Smooth muscle cell (in vitro differentiated cells): ENCODE measurements at regions not wholly inside any gene's neighbourhood (a gene's known extent, or its start where the extent isn't known, plus 50 kb on each side); places are given as distances from the start of the nearest gene placed in this dataset.

ENCODE experiments used
- DNase-seq: peaks from one replicate; lab custom pipeline; 2025; ENCODE audit not compliant: unreplicated experiment; lab: John Stamatoyannopoulos, UW
- H2AFZ ChIP-seq: fragments of 200-600 bp; sonication (generic); 2 replicates; pipeline ENCODE4 v1.6.0; 2016; ENCODE audit warnings: antibody characterized with exemption, low read depth, mild to moderate bottlenecking
- H3F3A ChIP-seq: fragments of 200-600 bp; sonication (generic); 2 replicates; pipeline ENCODE4 v1.6.0; 2017; ENCODE audit warnings: antibody characterized with exemption, low read depth
- H3K27ac ChIP-seq: fragments of 200-600 bp; sonication (generic); 2 replicates; pipeline ENCODE4 v1.5.1; 2016; ENCODE audit warnings: low read depth, mild to moderate bottlenecking
- H3K27me3 ChIP-seq: fragments of 200-600 bp; sonication (generic); 2 replicates; pipeline ENCODE4 v1.6.1; 2016; ENCODE audit warnings: low read depth, mild to moderate bottlenecking
- H3K36me3 ChIP-seq: fragments of 200-600 bp; sonication (generic); 2 replicates; pipeline ENCODE4 v1.5.1; 2016; ENCODE audit warnings: low read depth
- H3K4me1 ChIP-seq: fragments of 200-600 bp; sonication (generic); 2 replicates; pipeline ENCODE4 v1.5.1; 2016; ENCODE audit warnings: low read depth
- H3K4me2 ChIP-seq: fragments of 200-600 bp; sonication (generic); 2 replicates; pipeline ENCODE4 v1.6.0; 2016; ENCODE audit warnings: mild to moderate bottlenecking
- H3K4me3 ChIP-seq: fragments of 200-600 bp; sonication (generic); 2 replicates; pipeline ENCODE4 v1.5.1; 2016; ENCODE audit warnings: mild to moderate bottlenecking
- H3K79me2 ChIP-seq: fragments of 200-600 bp; sonication (generic); 2 replicates; pipeline ENCODE4 v1.6.0; 2016; ENCODE audit warnings: low read depth, mild to moderate bottlenecking
- H3K9ac ChIP-seq: fragments of 200-600 bp; sonication (generic); 2 replicates; pipeline ENCODE4 v1.6.0; 2016; ENCODE audit warnings: low read depth
- H3K9me3 ChIP-seq: fragments of 200-600 bp; sonication (generic); replicated peaks from 2 replicates; pipeline ENCODE4 v1.5.1; 2016; ENCODE audit warnings: low read depth
- H4K20me1 ChIP-seq: fragments of 200-600 bp; sonication (generic); 2 replicates; pipeline ENCODE4 v1.6.0; 2016; ENCODE audit warnings: low read depth
- WGBS: methylation state at CpG from one replicate; pipeline ENCODE4 v1.1.7; 2016; ENCODE audit warnings: low lambda C conversion rate; 5-methylcytosine and 5-hydroxymethylcytosine counted together
- TF ChIP-seq, protein P1 (sequence below): fragments of 200-600 bp; sonication (generic); IDR thresholded peaks from 2 replicates; pipeline ENCODE4 v1.5.1; 2017; ENCODE audit warnings: borderline replicate concordance, mild to moderate bottlenecking, antibody characterized with exemption; ENCODE audit not compliant: insufficient read depth, poor library complexity, severe bottlenecking

DNA sequence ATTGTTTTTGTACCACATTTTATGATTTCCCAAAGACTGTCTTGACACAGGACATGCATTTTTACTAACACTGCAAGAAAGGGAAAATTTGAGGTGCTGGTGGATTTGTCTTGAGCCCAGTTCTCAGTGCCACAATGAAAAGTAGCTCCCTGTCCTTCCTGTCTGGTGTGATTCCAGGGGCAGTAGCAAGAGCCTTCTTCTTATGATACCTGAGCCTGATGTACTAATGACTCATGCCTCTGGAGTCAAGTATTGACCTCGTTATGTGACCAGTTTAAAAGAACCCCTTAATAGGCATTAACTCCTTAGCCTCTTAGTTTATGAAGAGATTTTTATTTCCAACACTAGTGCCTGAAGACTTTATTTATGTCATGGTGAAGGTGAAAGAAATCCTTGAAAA is 728.6 kb downstream of the SLC4A3 start:
- H2AFZ ChIP-seq = no peak overlapping the region
- no peak overlapping the region for H3K4me3 ChIP-seq
- H3K27me3 ChIP-seq = no peaks in the 10 kb centered on the region
- H3K36me3 ChIP-seq = no peaks in the 10 kb centered on the region
- H3K4me2 ChIP-seq = no peak overlapping the region
- TF ChIP-seq, protein P1, sequence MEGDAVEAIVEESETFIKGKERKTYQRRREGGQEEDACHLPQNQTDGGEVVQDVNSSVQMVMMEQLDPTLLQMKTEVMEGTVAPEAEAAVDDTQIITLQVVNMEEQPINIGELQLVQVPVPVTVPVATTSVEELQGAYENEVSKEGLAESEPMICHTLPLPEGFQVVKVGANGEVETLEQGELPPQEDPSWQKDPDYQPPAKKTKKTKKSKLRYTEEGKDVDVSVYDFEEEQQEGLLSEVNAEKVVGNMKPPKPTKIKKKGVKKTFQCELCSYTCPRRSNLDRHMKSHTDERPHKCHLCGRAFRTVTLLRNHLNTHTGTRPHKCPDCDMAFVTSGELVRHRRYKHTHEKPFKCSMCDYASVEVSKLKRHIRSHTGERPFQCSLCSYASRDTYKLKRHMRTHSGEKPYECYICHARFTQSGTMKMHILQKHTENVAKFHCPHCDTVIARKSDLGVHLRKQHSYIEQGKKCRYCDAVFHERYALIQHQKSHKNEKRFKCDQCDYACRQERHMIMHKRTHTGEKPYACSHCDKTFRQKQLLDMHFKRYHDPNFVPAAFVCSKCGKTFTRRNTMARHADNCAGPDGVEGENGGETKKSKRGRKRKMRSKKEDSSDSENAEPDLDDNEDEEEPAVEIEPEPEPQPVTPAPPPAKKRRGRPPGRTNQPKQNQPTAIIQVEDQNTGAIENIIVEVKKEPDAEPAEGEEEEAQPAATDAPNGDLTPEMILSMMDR = no peak
- no peaks in the 10 kb centered on the region for H3F3A ChIP-seq
- H3K79me2 ChIP-seq = no peaks in the 10 kb centered on the region
- no peak overlapping the region for H3K27ac ChIP-seq
- 42% methylated on average over 1 of the region's 1 CpG for WGBS
- no peaks in the 10 kb centered on the region for H3K9me3 ChIP-seq
- no peaks in the 10 kb centered on the region for H4K20me1 ChIP-seq
- H3K4me1 ChIP-seq = no peaks in the 10 kb centered on the region
- no peak overlapping the region for H3K9ac ChIP-seq
- no peak for DNase-seq

GRCh38 chr2:220365023-220365422 is 737.6 kb downstream of the SLC4A3 start:
- Histone ChIP-seq H2AFZ (no peak overlapping the region), H3K79me2 (no peaks in the 10 kb centered on the region), H3K4me1 (no peaks in the 10 kb centered on the region), H3K36me3 (no peaks in the 10 kb centered on the region), H4K20me1 (no peaks in the 10 kb centered on the region), H3K9ac (no peak overlapping the region), H3K9me3 (no peaks in the 10 kb centered on the region), H3K27me3 (no peaks in the 10 kb centered on the region), H3F3A (no peaks in the 10 kb centered on the region), H3K4me3 (no peak overlapping the region), H3K4me2 (no peak overlapping the region), H3K27ac (no peak overlapping the region)
- 76% methylated on average over 2 of the region's 2 CpGs for WGBS
- TF ChIP-seq, protein P1 = no peak
- no peak for DNase-seq

DNA sequence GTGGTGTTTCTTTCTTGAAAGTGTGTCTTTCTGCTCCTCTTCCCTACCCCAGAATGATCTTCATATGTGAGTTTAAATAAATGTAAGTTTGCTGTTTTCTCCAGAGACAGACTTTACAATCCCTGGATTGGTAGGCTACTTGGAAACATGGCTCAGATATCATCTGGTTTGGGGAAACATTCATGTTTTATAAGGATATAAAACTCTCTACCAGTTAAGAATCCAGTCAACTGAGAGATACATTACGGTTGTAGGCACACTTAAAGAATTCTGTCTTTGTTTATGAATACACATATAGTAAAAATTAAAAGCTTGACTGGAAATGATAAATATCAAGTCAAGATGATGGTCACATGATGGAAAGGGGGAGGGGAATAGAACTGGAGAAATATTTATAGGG is 739.3 kb downstream of the SLC4A3 start:
- 88% methylated on average over 1 of the region's 1 CpG for WGBS
- Histone ChIP-seq H3K9me3 (no peaks in the 10 kb centered on the region), H3K4me2 (no peak overlapping the region), H4K20me1 (no peaks in the 10 kb centered on the region), H3K4me1 (no peaks in the 10 kb centered on the region), H3F3A (no peaks in the 10 kb centered on the region), H3K4me3 (no peak overlapping the region), H3K9ac (no peak overlapping the region), H3K79me2 (no peaks in the 10 kb centered on the region), H3K27ac (no peak overlapping the region), H2AFZ (no peak overlapping the region), H3K36me3 (no peaks in the 10 kb centered on the region), H3K27me3 (no peaks in the 10 kb centered on the region)
- no peak for DNase-seq
- TF ChIP-seq, protein P1 = no peak

DNA sequence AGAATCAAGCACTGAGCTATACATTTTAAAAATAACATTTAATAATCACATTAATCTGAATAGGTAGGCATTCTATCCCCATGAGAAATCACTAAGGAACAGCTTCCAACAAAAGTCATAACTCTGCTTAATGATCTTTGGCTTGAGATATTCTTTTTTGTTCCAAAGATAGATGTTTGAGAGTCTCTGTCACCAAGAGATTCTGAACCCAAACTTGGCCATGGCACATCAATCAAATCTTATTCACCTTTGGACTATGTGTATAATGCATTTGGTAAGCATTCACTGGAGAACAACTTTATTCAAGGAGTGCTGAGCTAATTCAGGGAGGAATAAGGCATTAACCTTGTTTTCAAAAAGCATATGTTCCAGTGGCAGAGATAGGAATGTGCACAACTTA is 743.3 kb downstream of the SLC4A3 start:
- no peak for DNase-seq
- TF ChIP-seq, protein P1 = no peak
- no peaks in the 10 kb centered on the region for H3K9me3 ChIP-seq

More for the DNA sequence above, 743.3 kb downstream of the SLC4A3 start:
- no peaks in the 10 kb centered on the region for H3K4me1 ChIP-seq
- no peaks in the 10 kb centered on the region for H3F3A ChIP-seq
- no peaks in the 10 kb centered on the region for H3K27me3 ChIP-seq
- no peak overlapping the region for H2AFZ ChIP-seq
- no peak overlapping the region for H3K4me3 ChIP-seq
- H3K27ac ChIP-seq = no peak overlapping the region
- H3K79me2 ChIP-seq = no peaks in the 10 kb centered on the region
- no peaks in the 10 kb centered on the region for H4K20me1 ChIP-seq
- no peak overlapping the region for H3K9ac ChIP-seq
- no peak overlapping the region for H3K4me2 ChIP-seq
- no peaks in the 10 kb centered on the region for H3K36me3 ChIP-seq
